ENCODE measurements at regions not wholly inside any gene's neighbourhood (a gene's known extent, or its start where the extent isn't known, plus 50 kb on each side); places are given as distances from the start of the nearest gene placed in this dataset.

- no peak for DNase-seq
- H3K9me3 Mint-ChIP-seq (ENCODE audit: insufficient read depth): no peaks in the 10 kb centered on the region
- H3K4me3 Mint-ChIP-seq: no peak overlapping the region
- H3K4me2 ChIP-seq (replicated peaks; ENCODE audit: low read depth, low read length, poor library complexity, severe bottlenecking): no peak overlapping the region
- no CpG with 5 or more reads among the region's 1 CpG for WGBS (ENCODE audit: insufficient coverage)
- H3K4me1 ChIP-seq (ENCODE audit: control insufficient read depth in 2 of 2, insufficient read depth in 2 of 2, low read length in 2 of 2): no peaks in the 10 kb centered on the region
- TF ChIP-seq EZH2 (IDR thresholded peaks at IDR 0.05; ENCODE audit: borderline replicate concordance, insufficient read depth, low read depth, low read length, poor library complexity, severe bottlenecking) (no peak), CTCF (IDR thresholded peaks at IDR 0.05) (no peak)
- H3K9ac ChIP-seq (ENCODE audit: low read length): no peak overlapping the region
- H3K9me3 ChIP-seq (ENCODE audit: control extremely low read depth in 1 of 3, control insufficient read depth in 2 of 3, insufficient read depth in 1 of 3, low read length in 2 of 3): no peaks in the 10 kb centered on the region
- no peak overlapping the region for H2AFZ ChIP-seq (ENCODE audit: insufficient read depth, low read depth, low read length, poor library complexity, severe bottlenecking)
- no peak for ATAC-seq (ENCODE audit: low read depth)
- intact Hi-C loops (cut with micrococcal nuclease): no loop called here
- H4K20me1 ChIP-seq (ENCODE audit: control insufficient read depth, insufficient read depth, low read length, poor library complexity, severe bottlenecking): no peaks in the 10 kb centered on the region
- no peak overlapping the region for H3K27ac ChIP-seq (ENCODE audit: low read length in 2 of 2)
- H3K36me3 ChIP-seq (replicated peaks in 1 of 2; ENCODE audit: control extremely low read depth in 1 of 2, control insufficient read depth in 1 of 2, extremely low read depth in 1 of 2, insufficient read depth in 2 of 2, low read length in 1 of 2): no peaks in the 10 kb centered on the region
- no peaks in the 10 kb centered on the region for H3K79me2 ChIP-seq (ENCODE audit: control insufficient read depth, insufficient read depth, low read length)
- H3K27me3 ChIP-seq (replicated peaks in 1 of 4; ENCODE audit: control extremely low read depth in 1 of 4, control insufficient read depth in 3 of 4, insufficient read depth in 4 of 4, low read length in 3 of 4): no peaks in the 10 kb centered on the region
- POLR2A ChIA-PET: no interaction called here
- no peak overlapping the region for H3K27ac Mint-ChIP-seq
- no peaks in the 10 kb centered on the region for H3K4me1 Mint-ChIP-seq
- CTCF ChIA-PET: no interaction called here
- H3K4me3 ChIP-seq (ENCODE audit: control extremely low read depth in 1 of 5, extremely low read depth in 1 of 5, insufficient read depth in 1 of 5, low read depth in 2 of 5, low read length in 4 of 5): no peak overlapping the region
- no peaks in the 10 kb centered on the region for H3K27me3 Mint-ChIP-seq
Measured at GRCh38 chr4:13092702-13093101, 391.4 kb downstream of the RAB28 start.

GRCh38 chr4:13089659-13089998 lies 394.5 kb downstream of the RAB28 start:
- Mint-ChIP-seq H3K9me3 (ENCODE audit: insufficient read depth) (no peaks in the 10 kb centered on the region), H3K27me3 (no peaks in the 10 kb centered on the region), H3K4me3 (no peak overlapping the region), H3K27ac (no peak overlapping the region), H3K4me1 (no peaks in the 10 kb centered on the region)
- Histone ChIP-seq H3K4me3 (ENCODE audit: control extremely low read depth in 1 of 5, extremely low read depth in 1 of 5, insufficient read depth in 1 of 5, low read depth in 2 of 5, low read length in 4 of 5) (no peak overlapping the region), H3K79me2 (ENCODE audit: control insufficient read depth, insufficient read depth, low read length) (no peaks in the 10 kb centered on the region), H3K9me3 (ENCODE audit: control extremely low read depth in 1 of 3, control insufficient read depth in 2 of 3, insufficient read depth in 1 of 3, low read length in 2 of 3) (peaks cover 0 to 1% (median 0%) of the 10 kb centered on the region in 3 donors), H3K9ac (ENCODE audit: low read length) (no peak overlapping the region), H4K20me1 (ENCODE audit: control insufficient read depth, insufficient read depth, low read length, poor library complexity, severe bottlenecking) (no peaks in the 10 kb centered on the region), H3K4me1 (ENCODE audit: control insufficient read depth in 2 of 2, insufficient read depth in 2 of 2, low read length in 2 of 2) (no peaks in the 10 kb centered on the region), H3K27ac (ENCODE audit: low read length in 2 of 2) (no peak overlapping the region), H2AFZ (ENCODE audit: insufficient read depth, low read depth, low read length, poor library complexity, severe bottlenecking) (no peak overlapping the region), H3K27me3 (replicated peaks in 1 of 4; ENCODE audit: control extremely low read depth in 1 of 4, control insufficient read depth in 3 of 4, insufficient read depth in 4 of 4, low read length in 3 of 4) (no peaks in the 10 kb centered on the region), H3K4me2 (replicated peaks; ENCODE audit: low read depth, low read length, poor library complexity, severe bottlenecking) (no peak overlapping the region), H3K36me3 (replicated peaks in 1 of 2; ENCODE audit: control extremely low read depth in 1 of 2, control insufficient read depth in 1 of 2, extremely low read depth in 1 of 2, insufficient read depth in 2 of 2, low read length in 1 of 2) (no peaks in the 10 kb centered on the region)
- CTCF ChIA-PET: no interaction called here
- no peak for ATAC-seq (ENCODE audit: low read depth)
- intact Hi-C loops (cut with micrococcal nuclease): no loop called here
- no peak for TF ChIP-seq EZH2 (IDR thresholded peaks at IDR 0.05; ENCODE audit: borderline replicate concordance, insufficient read depth, low read depth, low read length, poor library complexity, severe bottlenecking)
- no peak for TF ChIP-seq CTCF (IDR thresholded peaks at IDR 0.05)
- POLR2A ChIA-PET: no interaction called here
- DNase-seq: no peak

Measured in B cell (primary cell).